ENCODE measurements at regions not wholly inside any gene's neighbourhood (a gene's known extent, or its start where the extent isn't known, plus 50 kb on each side); places are given as distances from the start of the nearest gene placed in this dataset.

DNA sequence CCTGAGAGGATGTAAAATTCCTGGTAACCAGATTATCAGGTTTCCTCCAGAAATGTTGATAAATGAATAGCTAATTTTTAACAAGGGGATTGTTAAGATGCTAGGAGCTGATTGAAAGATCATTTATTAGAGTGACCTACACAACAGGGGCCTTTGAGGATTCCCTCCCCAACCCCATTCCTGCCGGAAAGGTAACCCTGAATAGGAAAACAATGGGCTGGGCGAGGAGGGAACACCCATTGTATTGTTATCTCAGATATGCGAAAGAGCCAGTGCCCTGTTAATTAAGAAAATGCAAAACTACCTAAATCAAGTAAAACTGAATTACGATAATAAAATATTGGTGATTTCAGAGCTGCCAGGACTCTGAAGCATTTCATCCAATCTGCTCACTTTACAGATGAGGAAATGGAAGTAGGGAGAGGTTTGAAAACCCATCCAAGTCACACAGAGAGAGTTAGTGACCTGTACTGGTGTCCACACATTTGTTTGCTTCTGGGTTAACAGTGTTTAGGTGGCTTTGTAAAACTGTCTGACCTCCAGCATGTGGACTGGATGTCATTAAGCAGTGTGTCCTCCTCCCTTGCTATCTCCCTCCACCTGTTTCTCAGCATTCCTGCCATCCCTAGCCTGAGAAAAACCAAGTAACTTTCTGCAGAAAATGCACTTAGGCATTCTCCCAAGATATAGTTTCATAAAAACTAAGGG lies 214.8 kb downstream of the TTC6 start:
- no peaks in the 10 kb centered on the region for H3F3A ChIP-seq (ENCODE audit: low read depth)
- H3K4me2 ChIP-seq (ENCODE audit: low read depth, low read length, poor library complexity, severe bottlenecking): no peak overlapping the region
- no peaks in the 10 kb centered on the region for H4K20me1 ChIP-seq (ENCODE audit: insufficient read depth, low read length, poor library complexity, severe bottlenecking)
- TF ChIP-seq EZH2phosphoT487 (IDR thresholded peaks at IDR 0.05; ENCODE audit: borderline replicate concordance): no peak
- TF ChIP-seq, protein P1, sequence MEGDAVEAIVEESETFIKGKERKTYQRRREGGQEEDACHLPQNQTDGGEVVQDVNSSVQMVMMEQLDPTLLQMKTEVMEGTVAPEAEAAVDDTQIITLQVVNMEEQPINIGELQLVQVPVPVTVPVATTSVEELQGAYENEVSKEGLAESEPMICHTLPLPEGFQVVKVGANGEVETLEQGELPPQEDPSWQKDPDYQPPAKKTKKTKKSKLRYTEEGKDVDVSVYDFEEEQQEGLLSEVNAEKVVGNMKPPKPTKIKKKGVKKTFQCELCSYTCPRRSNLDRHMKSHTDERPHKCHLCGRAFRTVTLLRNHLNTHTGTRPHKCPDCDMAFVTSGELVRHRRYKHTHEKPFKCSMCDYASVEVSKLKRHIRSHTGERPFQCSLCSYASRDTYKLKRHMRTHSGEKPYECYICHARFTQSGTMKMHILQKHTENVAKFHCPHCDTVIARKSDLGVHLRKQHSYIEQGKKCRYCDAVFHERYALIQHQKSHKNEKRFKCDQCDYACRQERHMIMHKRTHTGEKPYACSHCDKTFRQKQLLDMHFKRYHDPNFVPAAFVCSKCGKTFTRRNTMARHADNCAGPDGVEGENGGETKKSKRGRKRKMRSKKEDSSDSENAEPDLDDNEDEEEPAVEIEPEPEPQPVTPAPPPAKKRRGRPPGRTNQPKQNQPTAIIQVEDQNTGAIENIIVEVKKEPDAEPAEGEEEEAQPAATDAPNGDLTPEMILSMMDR (conservative IDR thresholded peaks at IDR 0.05; ENCODE audit: low read length): no peak
- no peaks in the 10 kb centered on the region for H3K79me2 ChIP-seq (ENCODE audit: insufficient read depth, low read length)
- H3K4me1 ChIP-seq (ENCODE audit: insufficient read depth, low read length, poor library complexity, severe bottlenecking): no peaks in the 10 kb centered on the region
- no peaks in the 10 kb centered on the region for H3K9me2 ChIP-seq (replicated peaks; ENCODE audit: low read depth, low read length)
- H3K27me3 ChIP-seq (ENCODE audit: insufficient read depth, low read length, poor library complexity, severe bottlenecking): no peaks in the 10 kb centered on the region
- no peak overlapping the region for H3K4me3 ChIP-seq (ENCODE audit: low read length, poor library complexity, severe bottlenecking)
- no peaks in the 10 kb centered on the region for H3K36me3 ChIP-seq (ENCODE audit: insufficient read depth, low read length)
- no peak overlapping the region for H2AFZ ChIP-seq (ENCODE audit: low read length)
- no peak overlapping the region for H3K9ac ChIP-seq (ENCODE audit: low read depth, low read length, poor library complexity, severe bottlenecking)
- H3K9me3 ChIP-seq (ENCODE audit: insufficient read depth, low read depth, low read length): no peaks in the 10 kb centered on the region

DNA sequence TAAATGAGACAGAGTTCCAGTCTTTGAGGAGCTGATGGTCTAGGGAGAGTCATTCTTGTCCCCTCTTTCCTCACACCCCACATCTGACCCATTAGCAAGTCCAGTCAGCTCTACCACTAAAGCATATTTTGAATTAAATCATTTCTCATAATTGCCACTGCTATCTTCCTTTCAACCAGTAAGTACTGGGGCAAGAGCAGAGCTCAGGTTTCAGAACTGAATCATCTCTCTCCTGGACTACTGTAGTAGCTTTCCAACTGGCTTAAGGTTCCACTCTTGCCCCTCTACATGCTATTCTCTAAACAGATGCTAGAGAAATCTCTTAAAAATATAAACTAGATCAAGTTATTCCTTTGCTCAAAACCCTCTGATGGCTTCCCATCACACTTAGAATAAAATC lies 218.3 kb downstream of the TTC6 start:
- Histone ChIP-seq H3K79me2 (ENCODE audit: insufficient read depth, low read length) (no peaks in the 10 kb centered on the region), H3K27me3 (ENCODE audit: insufficient read depth, low read length, poor library complexity, severe bottlenecking) (no peaks in the 10 kb centered on the region), H3K4me3 (ENCODE audit: low read length, poor library complexity, severe bottlenecking) (no peak overlapping the region), H3K9me2 (replicated peaks; ENCODE audit: low read depth, low read length) (no peaks in the 10 kb centered on the region), H3F3A (ENCODE audit: low read depth) (no peaks in the 10 kb centered on the region), H3K4me1 (ENCODE audit: insufficient read depth, low read length, poor library complexity, severe bottlenecking) (no peaks in the 10 kb centered on the region), H3K9ac (ENCODE audit: low read depth, low read length, poor library complexity, severe bottlenecking) (no peak overlapping the region), H3K9me3 (ENCODE audit: insufficient read depth, low read depth, low read length) (no peaks in the 10 kb centered on the region), H3K4me2 (ENCODE audit: low read depth, low read length, poor library complexity, severe bottlenecking) (no peak overlapping the region), H3K36me3 (ENCODE audit: insufficient read depth, low read length) (no peaks in the 10 kb centered on the region), H4K20me1 (ENCODE audit: insufficient read depth, low read length, poor library complexity, severe bottlenecking) (no peaks in the 10 kb centered on the region), H2AFZ (ENCODE audit: low read length) (no peak overlapping the region)
- TF ChIP-seq EZH2phosphoT487 (IDR thresholded peaks at IDR 0.05; ENCODE audit: borderline replicate concordance): no peak
- TF ChIP-seq, protein P1 (conservative IDR thresholded peaks at IDR 0.05; ENCODE audit: low read length): no peak

DNA sequence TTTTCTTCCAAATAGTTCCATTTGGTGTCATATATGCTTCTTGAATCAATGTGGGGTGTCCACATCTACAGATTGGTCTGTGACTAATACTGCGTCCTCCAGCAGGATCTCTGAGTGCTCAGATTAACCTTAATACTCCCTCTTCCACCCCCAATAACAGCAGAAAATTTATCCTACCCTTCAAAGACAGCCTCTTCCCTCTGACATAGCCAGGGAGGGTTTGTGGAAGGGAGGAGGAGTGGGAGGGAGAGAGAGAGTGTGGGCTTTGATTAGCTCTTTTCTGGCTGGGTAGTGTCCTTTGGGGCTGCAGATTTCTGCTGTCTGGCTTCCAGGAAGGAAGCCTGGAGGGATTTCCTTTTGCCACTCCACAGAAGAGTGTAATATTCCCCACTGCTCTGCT lies 220.7 kb downstream of the TTC6 start:
- Histone ChIP-seq H3K27me3 (ENCODE audit: insufficient read depth, low read length, poor library complexity, severe bottlenecking) (no peaks in the 10 kb centered on the region), H3K36me3 (ENCODE audit: insufficient read depth, low read length) (no peaks in the 10 kb centered on the region), H2AFZ (ENCODE audit: low read length) (no peak overlapping the region), H3K9me2 (replicated peaks; ENCODE audit: low read depth, low read length) (no peaks in the 10 kb centered on the region), H3K9ac (ENCODE audit: low read depth, low read length, poor library complexity, severe bottlenecking) (no peak overlapping the region), H4K20me1 (ENCODE audit: insufficient read depth, low read length, poor library complexity, severe bottlenecking) (no peaks in the 10 kb centered on the region), H3K9me3 (ENCODE audit: insufficient read depth, low read depth, low read length) (no peaks in the 10 kb centered on the region), H3K4me2 (ENCODE audit: low read depth, low read length, poor library complexity, severe bottlenecking) (no peak overlapping the region), H3F3A (ENCODE audit: low read depth) (no peaks in the 10 kb centered on the region), H3K4me3 (ENCODE audit: low read length, poor library complexity, severe bottlenecking) (no peak overlapping the region), H3K79me2 (ENCODE audit: insufficient read depth, low read length) (no peaks in the 10 kb centered on the region), H3K4me1 (ENCODE audit: insufficient read depth, low read length, poor library complexity, severe bottlenecking) (no peaks in the 10 kb centered on the region)
- TF ChIP-seq EZH2phosphoT487 (IDR thresholded peaks at IDR 0.05; ENCODE audit: borderline replicate concordance): no peak
- TF ChIP-seq, protein P1 (conservative IDR thresholded peaks at IDR 0.05; ENCODE audit: low read length): no peak

Measured in Loucy (cell line).